ENCODE measurements at regions not wholly inside any gene's neighbourhood (a gene's known extent, or its start where the extent isn't known, plus 50 kb on each side); places are given as distances from the start of the nearest gene placed in this dataset.

DNA sequence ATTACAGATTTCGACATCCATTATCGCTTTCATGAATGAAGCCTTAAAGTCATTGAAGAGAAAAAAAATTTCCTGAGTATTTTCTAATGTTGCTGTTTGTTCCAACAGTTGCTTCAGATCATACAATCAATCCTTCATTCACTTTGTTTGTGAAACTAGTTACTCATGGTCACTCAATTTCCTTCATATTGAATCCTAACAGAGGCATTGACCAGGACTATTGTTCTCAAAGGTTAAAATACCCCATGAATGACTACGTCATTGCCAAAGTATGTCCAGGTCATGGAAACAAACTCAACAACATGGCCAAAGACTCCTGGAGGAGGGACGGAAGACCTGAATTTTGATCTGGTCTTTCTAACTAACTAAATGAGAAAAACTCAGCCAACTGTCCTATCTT, 54.0 kb upstream of the ABCB5 start:
- TF ChIP-seq, protein P1, sequence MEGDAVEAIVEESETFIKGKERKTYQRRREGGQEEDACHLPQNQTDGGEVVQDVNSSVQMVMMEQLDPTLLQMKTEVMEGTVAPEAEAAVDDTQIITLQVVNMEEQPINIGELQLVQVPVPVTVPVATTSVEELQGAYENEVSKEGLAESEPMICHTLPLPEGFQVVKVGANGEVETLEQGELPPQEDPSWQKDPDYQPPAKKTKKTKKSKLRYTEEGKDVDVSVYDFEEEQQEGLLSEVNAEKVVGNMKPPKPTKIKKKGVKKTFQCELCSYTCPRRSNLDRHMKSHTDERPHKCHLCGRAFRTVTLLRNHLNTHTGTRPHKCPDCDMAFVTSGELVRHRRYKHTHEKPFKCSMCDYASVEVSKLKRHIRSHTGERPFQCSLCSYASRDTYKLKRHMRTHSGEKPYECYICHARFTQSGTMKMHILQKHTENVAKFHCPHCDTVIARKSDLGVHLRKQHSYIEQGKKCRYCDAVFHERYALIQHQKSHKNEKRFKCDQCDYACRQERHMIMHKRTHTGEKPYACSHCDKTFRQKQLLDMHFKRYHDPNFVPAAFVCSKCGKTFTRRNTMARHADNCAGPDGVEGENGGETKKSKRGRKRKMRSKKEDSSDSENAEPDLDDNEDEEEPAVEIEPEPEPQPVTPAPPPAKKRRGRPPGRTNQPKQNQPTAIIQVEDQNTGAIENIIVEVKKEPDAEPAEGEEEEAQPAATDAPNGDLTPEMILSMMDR (IDR thresholded peaks at IDR 0.05) = no peak
- DNase-seq (ENCODE audit: low spot score) (no peak), ATAC-seq (ENCODE audit: low FRiP score) (peak; percentile 37)

GRCh38 chr7:20561908-20562307, 53.6 kb upstream of the ABCB5 start:
- TF ChIP-seq, protein P1 (IDR thresholded peaks at IDR 0.05) = no peak
- ATAC-seq (ENCODE audit: low FRiP score) = peak; percentile 39
- DNase-seq (ENCODE audit: low spot score) = no peak

DNA sequence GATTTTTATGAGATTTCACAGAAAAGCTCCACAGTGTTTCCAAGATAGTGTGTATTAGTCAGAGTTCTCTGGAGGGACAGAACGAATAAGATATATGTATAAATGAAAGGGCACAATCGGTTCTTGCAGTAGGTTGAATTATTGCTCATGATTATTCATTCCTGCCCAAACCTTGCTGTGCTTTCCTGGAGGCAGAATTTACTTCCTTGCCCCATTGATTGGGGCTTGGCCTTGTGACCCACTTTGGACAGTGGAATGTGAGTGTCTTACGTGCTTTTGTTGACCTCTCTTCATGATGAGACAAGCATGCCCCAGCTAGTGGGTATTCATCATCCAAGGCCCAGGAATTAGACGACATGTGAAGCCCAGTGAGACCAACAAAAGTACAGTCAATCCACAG, 53.0 kb upstream of the ABCB5 start:
- DNase-seq (ENCODE audit: low spot score) (no peak), ATAC-seq (ENCODE audit: low FRiP score) (peak; percentile 74)
- TF ChIP-seq, protein P1 (IDR thresholded peaks at IDR 0.05) = no peak

All from omental fat pad (tissue), 3 donors.